ENCODE measurements at regions not wholly inside any gene's neighbourhood (a gene's known extent, or its start where the extent isn't known, plus 50 kb on each side); places are given as distances from the start of the nearest gene placed in this dataset.
"Not testable (repeated sequence)": the region's sequence is repeated elsewhere in the genome, so short reads cannot be mapped to it uniquely, and the experiment has no call there.

DNA sequence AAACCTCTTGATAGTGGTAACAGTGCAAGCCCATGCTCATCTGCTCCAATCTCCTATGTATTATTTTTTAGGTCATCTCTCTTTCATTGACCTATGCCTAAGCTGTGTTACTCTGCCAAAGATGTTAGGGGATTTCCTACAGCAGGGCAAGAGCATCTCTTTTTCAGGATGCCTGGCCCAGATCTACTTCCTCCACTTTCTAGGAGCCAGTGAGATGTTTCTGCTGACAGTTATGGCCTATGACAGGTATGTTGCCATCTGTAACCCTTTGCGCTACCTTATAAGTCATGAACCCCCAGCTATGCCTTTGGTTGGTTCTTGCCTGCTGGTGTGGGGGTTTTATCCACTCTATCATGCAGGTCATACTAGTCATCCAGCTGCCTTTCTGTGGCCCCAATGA lies 168.9 kb upstream of the POTEB3 start:
- TF ChIP-seq SMC3 (IDR thresholded peaks at IDR 0.05), result not testable (repeated sequence)
- TF ChIP-seq, protein P1, sequence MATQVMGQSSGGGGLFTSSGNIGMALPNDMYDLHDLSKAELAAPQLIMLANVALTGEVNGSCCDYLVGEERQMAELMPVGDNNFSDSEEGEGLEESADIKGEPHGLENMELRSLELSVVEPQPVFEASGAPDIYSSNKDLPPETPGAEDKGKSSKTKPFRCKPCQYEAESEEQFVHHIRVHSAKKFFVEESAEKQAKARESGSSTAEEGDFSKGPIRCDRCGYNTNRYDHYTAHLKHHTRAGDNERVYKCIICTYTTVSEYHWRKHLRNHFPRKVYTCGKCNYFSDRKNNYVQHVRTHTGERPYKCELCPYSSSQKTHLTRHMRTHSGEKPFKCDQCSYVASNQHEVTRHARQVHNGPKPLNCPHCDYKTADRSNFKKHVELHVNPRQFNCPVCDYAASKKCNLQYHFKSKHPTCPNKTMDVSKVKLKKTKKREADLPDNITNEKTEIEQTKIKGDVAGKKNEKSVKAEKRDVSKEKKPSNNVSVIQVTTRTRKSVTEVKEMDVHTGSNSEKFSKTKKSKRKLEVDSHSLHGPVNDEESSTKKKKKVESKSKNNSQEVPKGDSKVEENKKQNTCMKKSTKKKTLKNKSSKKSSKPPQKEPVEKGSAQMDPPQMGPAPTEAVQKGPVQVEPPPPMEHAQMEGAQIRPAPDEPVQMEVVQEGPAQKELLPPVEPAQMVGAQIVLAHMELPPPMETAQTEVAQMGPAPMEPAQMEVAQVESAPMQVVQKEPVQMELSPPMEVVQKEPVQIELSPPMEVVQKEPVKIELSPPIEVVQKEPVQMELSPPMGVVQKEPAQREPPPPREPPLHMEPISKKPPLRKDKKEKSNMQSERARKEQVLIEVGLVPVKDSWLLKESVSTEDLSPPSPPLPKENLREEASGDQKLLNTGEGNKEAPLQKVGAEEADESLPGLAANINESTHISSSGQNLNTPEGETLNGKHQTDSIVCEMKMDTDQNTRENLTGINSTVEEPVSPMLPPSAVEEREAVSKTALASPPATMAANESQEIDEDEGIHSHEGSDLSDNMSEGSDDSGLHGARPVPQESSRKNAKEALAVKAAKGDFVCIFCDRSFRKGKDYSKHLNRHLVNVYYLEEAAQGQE (IDR thresholded peaks at IDR 0.05), result not testable (repeated sequence)
- TF ChIP-seq, protein P2, sequence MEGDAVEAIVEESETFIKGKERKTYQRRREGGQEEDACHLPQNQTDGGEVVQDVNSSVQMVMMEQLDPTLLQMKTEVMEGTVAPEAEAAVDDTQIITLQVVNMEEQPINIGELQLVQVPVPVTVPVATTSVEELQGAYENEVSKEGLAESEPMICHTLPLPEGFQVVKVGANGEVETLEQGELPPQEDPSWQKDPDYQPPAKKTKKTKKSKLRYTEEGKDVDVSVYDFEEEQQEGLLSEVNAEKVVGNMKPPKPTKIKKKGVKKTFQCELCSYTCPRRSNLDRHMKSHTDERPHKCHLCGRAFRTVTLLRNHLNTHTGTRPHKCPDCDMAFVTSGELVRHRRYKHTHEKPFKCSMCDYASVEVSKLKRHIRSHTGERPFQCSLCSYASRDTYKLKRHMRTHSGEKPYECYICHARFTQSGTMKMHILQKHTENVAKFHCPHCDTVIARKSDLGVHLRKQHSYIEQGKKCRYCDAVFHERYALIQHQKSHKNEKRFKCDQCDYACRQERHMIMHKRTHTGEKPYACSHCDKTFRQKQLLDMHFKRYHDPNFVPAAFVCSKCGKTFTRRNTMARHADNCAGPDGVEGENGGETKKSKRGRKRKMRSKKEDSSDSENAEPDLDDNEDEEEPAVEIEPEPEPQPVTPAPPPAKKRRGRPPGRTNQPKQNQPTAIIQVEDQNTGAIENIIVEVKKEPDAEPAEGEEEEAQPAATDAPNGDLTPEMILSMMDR (IDR thresholded peaks at IDR 0.05), result not testable (repeated sequence)

Measured in A549 (cell line).